NB4 (cell line): ENCODE measurements at regions not wholly inside any gene's neighbourhood (a gene's known extent, or its start where the extent isn't known, plus 50 kb on each side); places are given as distances from the start of the nearest gene placed in this dataset.

ENCODE experiments used
- DNase-seq: peaks from one replicate; pipeline ENCODE4 v3.0.0; 2010; ENCODE audit warnings: low read depth
- H3K4me3 ChIP-seq: one replicate; pipeline ENCODE4 v1.5.1; 2011; ENCODE audit warnings: mild to moderate bottlenecking, low read depth, low read length, moderate library complexity
- CTCF ChIP-seq: IDR thresholded peaks from one replicate; pipeline ENCODE4 v1.5.1; 2012; ENCODE audit warnings: low read depth, low read length
- MAX ChIP-seq: IDR thresholded peaks from 2 replicates; pipeline ENCODE4 v1.6.1; 2011; ENCODE audit warnings: low read depth, low read length
- MYC ChIP-seq: IDR thresholded peaks from 2 replicates; pipeline ENCODE4 v1.6.1; 2011; ENCODE audit warnings: low read depth, low read length
- POLR2A ChIP-seq: IDR thresholded peaks from 2 replicates; pipeline ENCODE4 v1.6.1; 2011; ENCODE audit warnings: mild to moderate bottlenecking; ENCODE audit not compliant: insufficient read length; ENCODE audit errors: extremely low read depth

- TF ChIP-seq POLR2A (no peak), MAX (no peak), MYC (no peak), CTCF (no peak)
- no peak for DNase-seq
- no peak overlapping the region for H3K4me3 ChIP-seq
Measured at GRCh38 chr14:30160608-30161007, 233.0 kb upstream of the PRKD1 start.

GRCh38 chr14:30162066-30162465, 234.4 kb upstream of the PRKD1 start:
- no peak for DNase-seq
- H3K4me3 ChIP-seq, result no peak overlapping the region
- TF ChIP-seq CTCF (no peak), POLR2A (no peak), MAX (no peak), MYC (no peak)

GRCh38 chr14:30165255-30165654, 237.6 kb upstream of the PRKD1 start:
- no peak for DNase-seq
- no peak for TF ChIP-seq POLR2A
- no peak for TF ChIP-seq MYC
- no peak overlapping the region for H3K4me3 ChIP-seq

GRCh38 chr14:30177781-30178180, 250.1 kb upstream of the PRKD1 start:
- TF ChIP-seq POLR2A (no peak), CTCF (no peak), MYC (no peak), MAX (no peak)
- DNase-seq, result no peak
- H3K4me3 ChIP-seq, result no peak overlapping the region

- H3K4me3 ChIP-seq, result no peak overlapping the region
Measured at GRCh38 chr14:30179381-30180130, 251.9 kb upstream of the PRKD1 start.

More at GRCh38 chr14:30179381-30180130, 251.9 kb upstream of the PRKD1 start:
- DNase-seq, result no peak
- TF ChIP-seq CTCF, result no peak
- no peak for TF ChIP-seq POLR2A
- TF ChIP-seq MYC, result no peak
- no peak for TF ChIP-seq MAX
